Omental fat pad (tissue), 3 donors: ENCODE measurements at regions not wholly inside any gene's neighbourhood (a gene's known extent, or its start where the extent isn't known, plus 50 kb on each side); places are given as distances from the start of the nearest gene placed in this dataset.

Experiments used
- ATAC-seq: fragments of 150-250 bp; one replicate; pipeline ENCODE4 v1.9.1; 2016; ENCODE audit warnings: mild to moderate bottlenecking, moderate library complexity; ENCODE audit not compliant: low FRiP score
- DNase-seq: peaks from one replicate; pipeline ENCODE4 v3.0.0-alpha.2; 2019; ENCODE audit warnings: low spot score
- CTCF ChIP-seq, 3 donors: fragments of 450-650 bp; IDR thresholded peaks; one replicate each; pipeline ENCODE4 v1.5.1; 2016 to 2017; ENCODE audit warnings: antibody characterized with exemption in 3 of 3, mild to moderate bottlenecking in 3 of 3, moderate library complexity in 2 of 3

DNA sequence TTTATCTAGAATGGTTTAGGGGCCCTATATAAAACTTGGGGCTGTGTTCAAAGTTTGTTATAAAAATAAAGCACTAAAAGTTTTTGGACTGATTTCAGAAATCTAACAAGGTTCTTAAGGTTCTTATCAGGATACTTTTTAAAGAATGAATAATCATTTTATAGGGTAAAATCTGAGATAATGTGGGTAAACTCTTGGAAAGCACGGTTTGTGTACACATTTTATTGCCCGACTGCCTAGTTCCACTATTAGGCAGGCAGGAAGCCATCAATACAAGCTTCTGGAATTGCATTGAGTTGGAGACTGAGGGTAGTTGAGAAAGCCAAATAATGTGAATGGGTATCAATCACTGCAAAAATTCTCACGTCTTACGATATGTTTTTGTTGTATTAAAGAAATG lies 331.0 kb upstream of the PITX2 start:
- TF ChIP-seq CTCF (IDR thresholded peaks at IDR 0.05) = no peak
- ATAC-seq (no peak), DNase-seq (no peak)

DNA sequence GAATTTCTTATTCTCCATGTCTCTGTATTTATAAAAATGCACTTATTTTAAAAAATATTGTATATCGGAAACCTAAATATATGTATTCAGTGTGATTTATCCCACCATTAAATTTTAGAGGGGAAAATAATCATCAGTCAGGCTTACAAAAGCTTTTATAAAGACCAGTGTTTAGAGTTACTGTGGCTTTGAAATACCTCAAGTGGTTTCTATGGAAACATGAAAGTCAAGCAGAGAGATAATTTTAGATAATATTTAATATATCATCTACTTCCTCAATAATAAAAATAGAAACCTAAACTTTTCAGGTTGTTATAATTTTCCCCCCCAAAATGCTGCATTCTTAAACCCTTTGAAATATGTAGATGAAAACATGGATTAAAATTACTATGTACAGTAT lies 332.9 kb upstream of the PITX2 start:
- DNase-seq (no peak), ATAC-seq (no peak)
- TF ChIP-seq CTCF (IDR thresholded peaks at IDR 0.05) = no peak

DNA sequence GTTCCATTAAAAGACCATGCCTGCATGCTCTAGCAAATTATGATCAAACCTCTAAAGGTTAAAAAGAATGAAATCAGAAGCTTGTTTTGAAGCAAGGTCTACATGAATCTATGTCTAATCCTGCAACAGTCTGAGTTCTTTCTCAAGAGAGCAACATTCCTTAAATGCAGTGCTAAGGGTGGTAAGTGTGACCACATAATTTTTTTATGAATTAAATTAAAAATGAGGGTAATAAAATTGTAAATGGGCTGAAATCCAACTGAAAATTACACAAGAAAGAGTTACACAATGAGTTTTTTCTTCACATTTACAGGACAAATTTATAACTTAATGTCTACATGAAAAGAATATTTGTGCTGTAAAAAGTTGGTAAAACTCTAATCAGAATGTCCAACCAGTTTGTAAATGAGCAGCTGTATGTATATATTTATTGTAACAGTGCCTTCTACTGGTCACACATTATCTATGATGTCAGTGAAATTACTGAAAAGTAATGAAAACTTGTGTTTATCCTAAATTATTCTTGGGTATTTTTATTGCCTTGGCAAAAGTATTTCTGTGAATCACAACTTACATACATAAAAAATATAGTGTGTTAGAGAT lies 336.3 kb upstream of the PITX2 start:
- ATAC-seq (no peak), DNase-seq (no peak)
- no peak for TF ChIP-seq CTCF (IDR thresholded peaks at IDR 0.05)

DNA sequence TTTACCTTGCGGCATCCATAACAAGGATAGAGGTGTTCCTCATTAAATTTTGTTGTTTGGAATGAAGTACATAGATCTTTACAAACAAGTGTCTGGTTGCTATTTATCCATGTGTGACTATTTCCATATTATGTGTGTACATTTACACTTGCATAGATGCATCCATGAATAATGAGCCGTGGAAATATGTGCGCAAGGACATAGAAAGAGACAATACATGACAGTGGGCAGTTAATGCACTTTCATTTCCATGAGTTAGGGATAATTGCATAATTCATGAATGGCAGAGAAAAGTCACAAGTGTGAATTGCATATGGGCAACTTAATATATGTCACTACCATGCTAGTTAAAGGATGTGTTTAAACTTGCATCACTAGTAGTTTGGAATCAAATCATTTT lies 338.2 kb upstream of the PITX2 start:
- DNase-seq (no peak), ATAC-seq (no peak)

GRCh38 chr4:110962616-110963015 lies 339.7 kb upstream of the PITX2 start:
- TF ChIP-seq CTCF (IDR thresholded peaks at IDR 0.05) = no peak
- DNase-seq = no peak
- no peak for ATAC-seq

More for the DNA sequence above, 338.2 kb upstream of the PITX2 start:
- TF ChIP-seq CTCF (IDR thresholded peaks at IDR 0.05) = no peak

DNA sequence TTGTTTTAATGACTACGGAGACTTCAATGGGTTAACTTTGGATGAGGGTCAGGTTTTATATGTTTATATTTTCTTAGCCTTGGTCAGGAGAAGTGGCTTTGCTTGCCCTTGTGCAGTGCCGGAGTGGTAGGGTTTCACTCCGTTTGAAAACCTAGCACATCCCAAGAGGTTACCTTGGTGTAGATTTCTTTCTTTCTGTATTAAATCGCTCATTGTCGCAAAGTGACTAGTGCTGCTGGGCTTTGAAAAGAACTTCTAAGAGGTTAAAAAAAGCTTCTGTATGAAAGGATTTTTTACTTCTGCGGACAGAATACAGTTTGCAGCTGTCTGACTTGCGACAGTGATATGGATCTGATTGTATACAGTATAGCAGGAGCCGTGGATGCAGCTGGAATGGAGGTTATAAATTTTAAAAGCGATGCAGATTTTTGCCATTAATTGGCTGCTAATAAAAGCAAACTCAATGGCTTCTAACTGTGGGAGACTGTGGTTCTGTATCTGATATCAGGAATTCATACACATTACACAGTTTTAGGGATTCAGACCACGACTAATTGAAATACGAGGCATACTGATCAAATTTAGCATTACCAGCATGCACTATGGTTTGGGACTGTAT lies 340.9 kb upstream of the PITX2 start:
- no peak for DNase-seq
- no peak for TF ChIP-seq CTCF (IDR thresholded peaks at IDR 0.05)
- no peak for ATAC-seq

DNA sequence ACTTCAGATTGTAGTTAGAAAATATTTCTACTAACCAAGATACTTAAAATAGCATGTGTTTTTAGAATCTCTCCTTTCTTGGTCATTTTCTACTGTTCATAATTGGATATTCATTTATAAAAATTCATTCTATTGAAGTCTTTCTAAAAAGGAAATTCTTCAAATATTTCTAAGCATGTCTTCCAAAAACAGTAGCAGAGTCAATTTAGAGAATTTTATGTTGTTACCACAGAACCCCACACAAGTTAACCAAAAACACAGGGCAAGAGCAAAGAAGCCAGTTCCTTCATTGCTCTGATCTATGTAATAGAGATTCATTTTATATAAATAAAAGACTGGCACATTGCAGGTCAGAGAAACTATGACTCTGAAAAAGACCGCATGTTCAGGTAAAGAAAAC lies 345.1 kb upstream of the PITX2 start:
- no peak for TF ChIP-seq CTCF (IDR thresholded peaks at IDR 0.05)
- DNase-seq (no peak), ATAC-seq (no peak)
